K562 (cell line): ENCODE measurements at regions not wholly inside any gene's neighbourhood (a gene's known extent, or its start where the extent isn't known, plus 50 kb on each side); places are given as distances from the start of the nearest gene placed in this dataset.

Experiments used
- ATAC-seq: fragments of 200-7000 bp; cut with Tn5 transposase; 3 replicates; pipeline ENCODE4 v1.9.1; 2020; ENCODE audit warnings: moderate library complexity
- BruUV-seq: library from RNA; stranded (reverse); fragments of 400-500 nt; replicated peaks from 2 replicates; lab custom pipeline; 2021; lab: Mats Ljungman, UMichigan
- CTCF ChIA-PET: fragments of 300-600 bp; formaldehyde crosslinking; extraction: SDS; loops from one replicate; lab custom pipeline; 2021; ENCODE audit warnings: low intra/inter-chr PET ratio; lab: Yijun Ruan, JAX
- POLR2A ChIA-PET: fragments of 300-600, 350-650 bp; sonication (Branson Sonifier 250); formaldehyde crosslinking; extraction: SDS; loops from one replicate; lab custom pipeline; 2021; ENCODE audit warnings: antibody characterized with exemption, inconsistent platforms; lab: Yijun Ruan, JAX
- DNase-seq, 4 experiments: peaks; one replicate each; pipeline versions ENCODE4 v3.0.0 to v3.0.0-alpha.2; 2011 to 2018; ENCODE audit warnings: low spot score in 3 of 4, mixed read lengths in 3 of 4; ENCODE audit errors: extremely low read depth in 1 of 4
- FAIRE-seq: peaks from 2 replicates; lab custom pipeline; 2011; peaks lifted over from hg19 to GRCh38; lab: Jason Lieb, UNC
- H2AFZ ChIP-seq: 2 replicates; pipeline ENCODE4 v1.6.0; 2011; ENCODE audit warnings: low read depth, low read length, control low read depth, inconsistent platforms
- H3K27ac ChIP-seq: fragments of 200-600 bp; 3 replicates; pipeline ENCODE4 v1.8.0; 2011; ENCODE audit warnings: low read depth, mild to moderate bottlenecking, control low read depth, inconsistent platforms, low read length, moderate library complexity, mixed read lengths; ENCODE audit errors: extremely low read depth
- H3K27me3 ChIP-seq, 2 experiments: fragments of 300-600 bp in 1 of 2; 2 replicates in 1 of 2; 3 replicates in 1 of 2; pipeline versions ENCODE4 v1.6.0 to v1.8.0; 2011; ENCODE audit warnings: inconsistent platforms in 2 of 2, low read length in 2 of 2, mild to moderate bottlenecking in 1 of 2, mixed read lengths in 1 of 2, moderate library complexity in 1 of 2; ENCODE audit not compliant: control insufficient read depth in 2 of 2, insufficient read depth in 2 of 2
- H3K36me3 ChIP-seq: fragments of 300-600 bp; 3 replicates; pipeline ENCODE4 v1.8.0; 2011; ENCODE audit warnings: mild to moderate bottlenecking, low read length, inconsistent platforms; ENCODE audit not compliant: control insufficient read depth, insufficient read depth
- H3K4me1 ChIP-seq, 2 experiments: fragments of 200-600 bp in 1 of 2; replicated peaks in 1 of 2; 2 replicates in 1 of 2; 3 replicates in 1 of 2; pipeline versions ENCODE4 v1.5.1 to v1.8.0; 2011; ENCODE audit warnings: inconsistent platforms in 2 of 2, low read length in 2 of 2, mild to moderate bottlenecking in 1 of 2, mixed read lengths in 1 of 2, moderate library complexity in 1 of 2; ENCODE audit not compliant: control insufficient read depth in 2 of 2, insufficient read depth in 2 of 2
- H3K4me2 ChIP-seq: 2 replicates; pipeline ENCODE4 v1.6.1; 2011; ENCODE audit warnings: low read length, control low read depth, inconsistent platforms, mixed read lengths; ENCODE audit not compliant: insufficient read depth
- H3K4me3 ChIP-seq: fragments of 200-600 bp; sonication (generic), shearing (Covaris generic); 2 replicates; pipeline ENCODE4 v1.5.1; 2016; ENCODE audit warnings: control low read depth, inconsistent platforms
- H3K79me2 ChIP-seq: fragments of 200-600 bp; 3 replicates; pipeline ENCODE4 v1.8.0; 2011; ENCODE audit warnings: low read length, inconsistent platforms; ENCODE audit not compliant: control insufficient read depth, insufficient read depth
- H3K9ac ChIP-seq, 2 experiments: 2 replicates each; pipeline versions ENCODE4 v1.6.0 to v1.6.1; 2011; ENCODE audit warnings: low read depth in 2 of 2, low read length in 2 of 2, control low read depth in 1 of 2, inconsistent platforms in 1 of 2, mild to moderate bottlenecking in 1 of 2, mixed read lengths in 1 of 2; ENCODE audit not compliant: insufficient read depth in 1 of 2
- H3K9me1 ChIP-seq: one replicate; pipeline ENCODE4 v1.6.0; 2011; ENCODE audit warnings: inconsistent platforms, mild to moderate bottlenecking, low read length, moderate library complexity; ENCODE audit not compliant: control insufficient read depth, insufficient read depth
- H3K9me3 ChIP-seq: replicated peaks from 2 replicates; pipeline ENCODE4 v1.5.1; 2011; ENCODE audit warnings: low read depth, low read length, inconsistent platforms; ENCODE audit not compliant: control insufficient read depth, insufficient read depth
- H4K20me1 ChIP-seq: replicated peaks from 2 replicates; pipeline ENCODE4 v1.6.1; 2011; ENCODE audit warnings: low read length, inconsistent platforms, mixed read lengths; ENCODE audit not compliant: control insufficient read depth, insufficient read depth
- CEBPB ChIP-seq: fragments of 450-650 bp; IDR thresholded peaks from 2 replicates; pipeline ENCODE4 v1.6.1; 2016; ENCODE audit warnings: missing genetic modification characterization, missing compliant biosample characterization
- CXXC5 ChIP-seq: fragments of 250-450 bp; sonication (Bioruptor Pico); IDR thresholded peaks from 2 replicates; pipeline ENCODE4 v1.8.0; 2022; ENCODE audit warnings: inconsistent platforms, mild to moderate bottlenecking, moderate library complexity
- E2F1 ChIP-seq: sonication (generic); formaldehyde crosslinking; IDR thresholded peaks from 2 replicates; pipeline ENCODE4 v1.8.1; 2023; ENCODE audit warnings: mild to moderate bottlenecking, missing genetic modification reagents, moderate library complexity
- FOXK2 ChIP-seq, 2 experiments: fragments of 450-650 bp; IDR thresholded peaks in 1 of 2; conservative IDR thresholded peaks in 1 of 2; 2 replicates each; pipeline ENCODE4 v1.6.1; 2016; ENCODE audit warnings: low read depth in 2 of 2, mild to moderate bottlenecking in 1 of 2
- GABPB2 ChIP-seq: fragments of 250-450 bp; sonication (Bioruptor Pico); conservative IDR thresholded peaks from 2 replicates; pipeline ENCODE4 v1.5.1; 2021; ENCODE audit warnings: mild to moderate bottlenecking
- HEY1 ChIP-seq: fragments of 250-450 bp; sonication (Bioruptor Pico); IDR thresholded peaks from 2 replicates; pipeline ENCODE4 v1.5.0; 2020; ENCODE audit warnings: mild to moderate bottlenecking, moderate library complexity, borderline replicate concordance
- KAT7 ChIP-seq: sonication (generic); formaldehyde crosslinking; IDR thresholded peaks from 2 replicates; pipeline ENCODE4 v1.8.0; 2022; ENCODE audit warnings: missing genetic modification reagents, mild to moderate bottlenecking, borderline replicate concordance
- PHF21A ChIP-seq: fragments of 450-650 bp; IDR thresholded peaks from 2 replicates; pipeline ENCODE4 v1.6.1; 2017; ENCODE audit warnings: low read depth, borderline replicate concordance
- RBM25 ChIP-seq: fragments of 200-400 bp; formaldehyde crosslinking; IDR thresholded peaks from 2 replicates; pipeline ENCODE4 v1.6.1; 2018; ENCODE audit warnings: low read length, low read depth, moderate library complexity; ENCODE audit not compliant: severe bottlenecking
- RHOXF2B ChIP-seq: fragments of 250-450 bp; sonication (Bioruptor Pico); conservative IDR thresholded peaks from 2 replicates; pipeline ENCODE4 v1.5.1; 2021
- SREBF1 ChIP-seq: fragments of 150-350 bp; IDR thresholded peaks from 2 replicates; pipeline ENCODE4 v1.6.1; 2014; ENCODE audit warnings: antibody characterized with exemption, low read depth, low read length, borderline replicate concordance
- TBP ChIP-seq: optimal IDR thresholded peaks from 2 replicates; pipeline ENCODE3; 2011; ENCODE audit warnings: low read depth, low read length, improper control_type of control experiment
- TRIM24 ChIP-seq, 2 experiments: fragments of 450-650 bp; IDR thresholded peaks; 2 replicates each; pipeline ENCODE4 v1.6.1; 2016
- VEZF1 ChIP-seq: fragments of 200-800 bp; sonication (Bioruptor generic); IDR thresholded peaks from 2 replicates; pipeline ENCODE4 v1.6.1; 2017; ENCODE audit warnings: missing genetic modification characterization, missing compliant biosample characterization
- ZC3H4 ChIP-seq: sonication (generic); formaldehyde crosslinking; IDR thresholded peaks from 2 replicates; pipeline ENCODE4 v1.9.0; 2021; ENCODE audit warnings: missing genetic modification reagents, borderline replicate concordance
- WGBS: fragments of 100-300 bp; shearing (Covaris generic); methylation state at CpG from one replicate; pipeline ENCODE4 v1.1.6; 2016; ENCODE audit warnings: low coverage, mixed read lengths; ENCODE audit not compliant: insufficient coverage; ENCODE audit errors: missing lambda C conversion rate; 5-methylcytosine and 5-hydroxymethylcytosine counted together
- in situ Hi-C: fragments of 300-500 bp; cut with MboI; formaldehyde crosslinking; loops from 4 replicates; pipeline ENCODE4 v1.15.0; 2018; ENCODE audit warnings: inconsistent platforms, mixed read lengths
- intact Hi-C: fragments of 100-400 bp; cut with micrococcal nuclease; formaldehyde crosslinking; loops from 2 replicates; pipeline ENCODE4 v1.14.2; 2022

GRCh38 chr13:82802528-82802927 is 1079.7 kb downstream of the SLITRK1 start:
- Histone ChIP-seq H3K9me1 (no peaks in the 10 kb centered on the region), H3K4me1 (no peaks in the 10 kb centered on the region), H3K36me3 (no peaks in the 10 kb centered on the region), H3K4me2 (no peak overlapping the region), H3K4me3 (no peak overlapping the region), H3K9me3 (no peaks in the 10 kb centered on the region), H3K27me3 (no peaks in the 10 kb centered on the region), H4K20me1 (no peaks in the 10 kb centered on the region), H3K9ac (no peak overlapping the region), H2AFZ (no peak overlapping the region), H3K27ac (no peak overlapping the region), H3K79me2 (no peaks in the 10 kb centered on the region)
- DNase-seq (no peak), FAIRE-seq (no peak), ATAC-seq (no peak)
- WGBS: 0% methylated on average over 3 of the region's 3 CpGs
- CTCF ChIA-PET: no interaction called here
- POLR2A ChIA-PET: no interaction called here
- in situ Hi-C loops: no loop called here
- TF ChIP-seq PHF21A: no peak
- TF ChIP-seq CXXC5: no peak
- no peak for TF ChIP-seq TRIM24 (IDR thresholded peaks at IDR 0.05)
- TF ChIP-seq KAT7: no peak
- no peak for TF ChIP-seq FOXK2 (conservative IDR thresholded peaks at IDR 0.05 in 1 of 2, IDR thresholded peaks at IDR 0.05 in 1 of 2; ENCODE audit: low read depth in 2 of 2)
- BruUV-seq: no TSS peak
- intact Hi-C loops: no loop called here

- H3K27ac ChIP-seq: no peak overlapping the region
- no peak overlapping the region for H3K9ac ChIP-seq
- ChIA-PET POLR2A (no interaction called here), CTCF (no interaction called here)
- H3K27me3 ChIP-seq: no peaks in the 10 kb centered on the region
- H4K20me1 ChIP-seq: no peaks in the 10 kb centered on the region
- FAIRE-seq: no peak
- ATAC-seq: no peak
- H3K9me1 ChIP-seq: no peaks in the 10 kb centered on the region
- no peaks in the 10 kb centered on the region for H3K9me3 ChIP-seq
- intact Hi-C loops (no loop called here), in situ Hi-C loops (no loop called here)
- DNase-seq: no peak
- no TSS peak for BruUV-seq
- no peaks in the 10 kb centered on the region for H3K36me3 ChIP-seq
- WGBS: 0% methylated on average over 2 of the region's 2 CpGs
- no peak overlapping the region for H2AFZ ChIP-seq
- H3K4me3 ChIP-seq: no peak overlapping the region
- no peaks in the 10 kb centered on the region for H3K79me2 ChIP-seq
- no peaks in the 10 kb centered on the region for H3K4me1 ChIP-seq
- H3K4me2 ChIP-seq: no peak overlapping the region
- TF ChIP-seq CEBPB: no peak
- TF ChIP-seq TBP: no peak
- no peak for TF ChIP-seq VEZF1 (CRISPR knock-in tag)
- TF ChIP-seq GABPB2 (CRISPR knock-in tag): no peak
- TF ChIP-seq SREBF1: no peak
- TF ChIP-seq ZC3H4 (CRISPR knock-in tag): no peak
- no peak for TF ChIP-seq RHOXF2B (CRISPR knock-in tag)
- no peak for TF ChIP-seq KAT7
- no peak for TF ChIP-seq HEY1
- no peak for TF ChIP-seq RBM25
- no peak for TF ChIP-seq E2F1 (CRISPR knock-in tag)
Measured at GRCh38 chr13:82800391-82800790, 1081.9 kb downstream of the SLITRK1 start.
